GM21825 (cell line): ENCODE measurements at regions not wholly inside any gene's neighbourhood (a gene's known extent, or its start where the extent isn't known, plus 50 kb on each side); places are given as distances from the start of the nearest gene placed in this dataset.
"Not testable (repeated sequence)": the region's sequence is repeated elsewhere in the genome, so short reads cannot be mapped to it uniquely, and the experiment has no call there.

Source experiments
- ATAC-seq: cut with Tn5 transposase; IDR thresholded peaks from one replicate; pipeline ENCODE4 v1.9.1; 2021; ENCODE audit warnings: mild to moderate bottlenecking, moderate library complexity; ENCODE audit not compliant: unreplicated experiment

DNA sequence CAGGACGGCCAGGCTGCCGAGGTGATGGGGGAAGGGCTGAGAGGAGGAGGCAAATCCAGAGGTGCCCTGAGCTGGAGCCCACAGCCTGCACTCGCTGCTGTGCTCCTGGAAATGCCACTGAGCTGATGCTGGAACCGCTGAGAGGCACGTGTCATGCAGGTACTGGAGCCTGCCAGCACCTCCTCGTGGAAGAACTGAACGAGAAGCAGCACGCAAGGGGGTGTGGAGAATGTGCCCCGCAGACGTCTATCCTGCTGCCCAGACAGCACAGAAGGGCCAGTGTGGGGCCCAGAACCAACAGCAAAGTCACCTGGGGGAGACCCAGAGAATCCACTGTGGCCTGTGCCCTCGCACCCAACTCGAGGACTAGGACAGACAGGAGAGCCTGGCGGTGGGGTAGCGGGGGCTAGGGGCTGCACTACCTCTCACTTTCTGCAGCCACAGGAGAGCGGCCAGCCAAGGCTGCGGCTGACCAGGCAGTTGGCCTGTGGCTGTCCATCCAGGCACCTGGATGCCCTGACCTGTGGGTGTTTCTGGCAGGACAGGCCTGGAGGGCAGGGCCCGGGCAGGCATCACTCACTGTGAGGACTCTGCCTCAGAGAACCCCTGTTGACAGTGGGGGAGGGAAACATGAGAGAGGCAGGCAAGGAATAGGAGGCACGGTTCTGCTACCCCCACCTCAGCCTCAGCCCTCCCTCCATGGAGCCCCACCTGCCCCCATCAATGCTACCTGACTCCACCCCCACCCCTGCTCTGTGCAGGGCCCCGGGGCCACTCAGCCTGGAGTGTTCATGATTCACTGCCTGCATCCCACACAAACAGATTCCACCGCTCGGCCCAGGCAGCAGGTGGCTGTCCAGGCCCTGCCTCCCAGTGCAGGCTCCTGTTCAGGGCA is 213.1 kb downstream of the TBC1D2B start:
- no peak for ATAC-seq

GRCh38 chr15:77863491-77864105 is 213.9 kb downstream of the TBC1D2B start:
- no peak for ATAC-seq

DNA sequence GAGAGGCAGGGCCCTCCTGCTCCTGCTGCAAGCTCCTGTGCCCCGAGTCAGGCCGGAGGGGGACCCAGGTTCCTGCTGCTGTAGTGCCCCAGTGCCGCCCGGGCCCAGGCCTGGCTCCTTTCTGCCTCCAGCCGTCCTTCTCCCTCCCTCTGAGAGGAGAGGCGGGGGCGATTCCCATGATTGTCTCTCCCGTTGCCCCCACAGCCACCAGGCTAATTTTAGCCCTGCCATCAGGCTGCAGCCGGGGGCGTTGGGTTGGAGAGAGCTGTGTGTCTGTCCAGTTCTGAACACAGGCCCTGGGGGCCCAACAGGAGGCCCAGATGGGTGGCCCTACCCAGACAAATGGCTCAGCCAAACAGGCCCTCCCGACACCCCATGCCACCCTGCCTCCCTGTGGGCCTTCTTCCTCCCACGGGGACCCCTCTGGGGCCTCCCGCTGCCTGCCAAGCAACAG is 214.8 kb downstream of the TBC1D2B start:
- no peak for ATAC-seq

DNA sequence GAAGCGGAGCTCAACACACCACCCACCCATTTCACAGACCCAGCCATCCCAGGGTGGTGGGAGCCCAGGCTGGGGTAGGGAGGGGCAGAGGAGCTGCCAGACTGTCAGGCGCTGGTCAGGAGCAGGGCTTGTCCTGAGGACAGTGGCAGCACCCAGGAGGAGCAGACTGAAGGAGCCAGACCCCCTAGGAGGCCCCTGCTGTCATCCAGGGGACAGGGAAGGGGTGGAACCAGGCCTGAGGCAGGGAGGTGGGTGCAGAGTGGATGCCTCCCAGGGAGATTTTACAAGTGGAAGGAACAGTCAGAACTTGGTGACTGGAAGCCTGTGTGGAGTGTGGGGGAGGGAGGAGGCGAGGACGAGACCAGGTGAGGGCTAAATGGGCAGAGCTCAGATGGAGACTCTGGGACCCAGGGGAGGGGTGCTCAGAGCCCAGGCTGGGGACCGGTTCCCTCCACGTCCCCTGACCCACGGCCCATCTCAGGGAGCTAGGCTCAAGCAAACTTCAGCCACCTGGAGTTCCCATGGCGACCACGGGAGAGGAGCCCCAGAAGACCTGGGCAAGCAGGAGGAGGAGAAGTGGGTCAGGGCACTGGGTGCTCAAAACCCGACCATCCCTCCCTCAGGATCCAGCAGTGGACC is 215.4 kb downstream of the TBC1D2B start:
- not testable (repeated sequence) for ATAC-seq

GRCh38 chr15:77860071-77860691 is 217.3 kb downstream of the TBC1D2B start:
- no peak for ATAC-seq

GRCh38 chr15:77859491-77860060 is 217.9 kb downstream of the TBC1D2B start:
- no peak for ATAC-seq

GRCh38 chr15:77858792-77859490 is 218.6 kb downstream of the TBC1D2B start:
- ATAC-seq: no peak

GRCh38 chr15:77857419-77857818 is 220.1 kb downstream of the TBC1D2B start:
- no peak for ATAC-seq

- no peak for ATAC-seq
Measured at GRCh38 chr15:77856705-77857346, 220.7 kb downstream of the TBC1D2B start.

DNA sequence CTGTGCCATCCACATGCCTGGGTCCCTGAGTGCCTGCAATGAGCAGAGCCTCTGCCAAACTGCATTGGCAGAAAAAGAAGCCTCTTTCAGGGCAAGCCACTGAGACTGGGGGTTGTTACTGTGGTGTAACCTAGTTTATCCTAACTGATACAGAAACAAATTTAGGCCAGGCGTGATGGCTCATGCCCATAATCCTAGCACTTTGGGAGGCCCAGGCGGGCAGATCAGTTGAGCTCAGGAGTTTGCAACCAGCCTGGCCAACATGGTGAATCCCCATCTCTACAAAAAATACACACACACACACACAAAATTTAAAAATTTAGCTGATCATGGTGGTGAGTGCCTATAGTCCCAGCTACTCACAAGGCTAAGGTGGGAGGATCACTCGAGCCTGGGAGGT is 221.6 kb downstream of the TBC1D2B start:
- ATAC-seq: no peak

GRCh38 chr15:77854980-77855379 is 222.3 kb upstream of the LINGO1 start:
- ATAC-seq: no peak

DNA sequence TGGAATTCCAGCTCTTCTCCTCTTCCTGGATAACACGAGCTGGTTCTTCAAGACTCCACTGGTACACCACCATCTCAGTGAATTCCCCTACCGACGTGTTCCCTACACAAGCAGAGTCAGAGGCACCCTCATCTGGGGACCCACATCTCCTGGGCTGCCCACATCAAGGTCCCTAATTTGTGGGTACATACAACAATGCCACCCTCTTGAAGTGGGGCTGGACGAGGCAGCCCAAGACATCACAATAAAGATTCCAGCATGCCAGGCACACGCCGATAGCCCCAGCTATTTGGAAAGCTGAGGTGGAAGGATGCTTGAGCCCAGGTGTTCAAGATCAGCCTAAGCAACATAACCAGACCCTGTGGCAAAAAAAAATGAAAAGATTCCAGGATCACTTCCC is 221.2 kb upstream of the LINGO1 start:
- no peak for ATAC-seq

DNA sequence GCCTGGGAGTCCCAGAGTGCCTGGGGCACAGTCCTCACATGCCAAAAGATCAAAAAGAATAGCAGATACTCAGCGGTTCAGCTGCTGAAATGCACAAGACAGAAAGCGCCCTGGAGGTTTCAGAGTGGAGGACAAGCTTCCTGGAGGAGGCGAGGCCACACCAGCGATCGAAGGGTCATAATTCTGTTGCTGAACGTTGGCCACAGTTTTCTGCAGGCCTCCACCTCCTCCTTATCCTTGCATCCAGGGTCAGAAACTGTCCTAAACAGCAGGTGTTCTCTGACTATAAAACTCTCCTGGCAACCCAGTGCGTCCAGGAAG is 220.3 kb upstream of the LINGO1 start:
- ATAC-seq: no peak

- no peak for ATAC-seq
Measured at GRCh38 chr15:77852241-77853007, 219.7 kb upstream of the LINGO1 start.

- ATAC-seq: no peak
Measured at GRCh38 chr15:77851691-77852090, 219.0 kb upstream of the LINGO1 start.

- no peak for ATAC-seq
Measured at GRCh38 chr15:77851086-77851485, 218.4 kb upstream of the LINGO1 start.

DNA sequence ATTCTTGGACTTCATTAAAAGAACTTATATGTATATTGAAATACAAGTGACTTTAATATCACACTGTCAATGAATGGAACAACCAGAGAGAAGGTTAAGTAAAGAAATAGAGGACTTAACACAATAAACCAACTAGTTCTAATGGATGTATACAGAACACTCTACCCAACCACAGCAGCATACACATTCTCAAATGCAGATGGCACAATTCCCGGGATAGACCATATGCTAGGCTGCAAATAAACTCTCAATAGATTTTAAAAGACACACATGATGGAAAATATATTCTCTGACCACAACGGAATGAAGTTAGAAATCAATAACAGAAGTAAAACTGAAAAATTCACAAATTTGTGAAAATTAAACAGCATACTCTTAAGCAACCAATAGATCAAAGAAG is 214.3 kb upstream of the LINGO1 start:
- no peak for ATAC-seq

DNA sequence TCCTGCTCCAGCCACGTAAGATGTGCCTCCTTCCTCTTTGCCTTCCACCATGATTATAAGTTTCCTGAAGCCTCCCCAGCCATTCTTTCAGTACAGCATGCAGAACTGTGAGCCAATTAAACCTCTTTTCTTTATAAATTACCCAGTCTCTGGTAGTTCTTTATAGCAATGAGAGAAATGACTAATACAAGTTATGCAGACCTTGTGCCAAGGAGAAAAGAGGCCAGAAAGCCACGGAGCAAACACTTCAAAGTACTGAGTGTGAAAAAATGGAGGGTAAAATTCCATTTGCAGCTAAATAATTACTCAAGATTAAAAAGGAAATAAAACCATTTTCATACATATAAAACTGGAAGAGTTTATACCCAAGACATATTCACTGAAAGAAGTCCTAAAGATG is 213.6 kb upstream of the LINGO1 start:
- ATAC-seq: no peak

DNA sequence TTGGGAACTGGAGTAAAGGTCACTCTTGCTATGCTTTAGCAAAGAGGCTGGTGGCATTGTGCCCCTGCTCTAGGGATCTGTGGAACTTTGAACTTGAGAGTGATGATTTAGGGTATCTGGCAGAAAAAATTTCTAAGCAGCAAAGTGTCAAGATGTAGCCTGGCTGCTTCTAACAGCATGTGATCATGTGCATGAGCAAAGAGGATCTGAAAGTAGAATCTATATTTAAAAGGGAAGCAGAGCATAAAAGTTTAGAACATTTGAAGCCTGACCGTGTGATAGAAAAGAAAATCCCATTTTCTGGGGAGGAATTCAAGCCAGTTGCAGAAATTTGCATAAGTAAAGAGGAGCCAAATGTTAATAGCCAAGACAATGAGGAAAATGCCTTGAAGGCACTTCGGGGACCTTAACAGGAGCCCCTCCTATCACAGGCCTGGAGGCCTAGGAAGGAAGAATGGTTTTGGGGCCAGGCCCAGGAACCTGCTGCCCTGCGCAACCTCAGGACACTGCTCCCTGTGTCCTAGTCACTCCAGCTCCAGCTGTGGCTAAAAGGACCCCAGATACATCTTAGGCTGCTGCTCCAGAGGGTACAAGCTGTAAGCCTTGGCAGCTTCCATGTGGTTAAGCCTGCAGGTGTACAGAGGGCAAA is 212.2 kb upstream of the LINGO1 start:
- ATAC-seq: no peak
